GM18867 (cell line): ENCODE measurements at regions not wholly inside any gene's neighbourhood (a gene's known extent, or its start where the extent isn't known, plus 50 kb on each side); places are given as distances from the start of the nearest gene placed in this dataset.

ENCODE experiments used
- ATAC-seq: cut with Tn5 transposase; IDR thresholded peaks from one replicate; pipeline ENCODE4 v1.9.1; 2021; ENCODE audit warnings: mild to moderate bottlenecking, moderate library complexity; ENCODE audit not compliant: unreplicated experiment

DNA sequence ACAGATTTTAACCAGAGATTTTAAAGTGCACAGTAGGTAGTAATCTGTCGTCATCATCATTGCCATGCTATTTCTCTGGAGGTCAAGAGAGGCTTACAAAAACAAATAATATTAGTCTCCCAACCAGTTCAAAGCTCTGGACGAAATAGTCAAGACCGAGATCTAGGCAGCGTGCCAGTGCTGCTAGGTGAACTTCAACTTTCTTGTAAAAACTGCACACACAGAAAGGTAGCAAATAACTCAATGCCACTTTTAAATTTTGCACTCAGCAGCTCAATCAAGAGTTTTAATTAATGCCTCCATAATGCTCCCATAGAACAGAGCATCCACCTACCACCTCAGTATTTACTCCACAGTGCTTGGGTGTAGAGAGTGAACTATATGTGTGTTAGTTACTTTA is 656.8 kb downstream of the IRX1 start:
- ATAC-seq = no peak

DNA sequence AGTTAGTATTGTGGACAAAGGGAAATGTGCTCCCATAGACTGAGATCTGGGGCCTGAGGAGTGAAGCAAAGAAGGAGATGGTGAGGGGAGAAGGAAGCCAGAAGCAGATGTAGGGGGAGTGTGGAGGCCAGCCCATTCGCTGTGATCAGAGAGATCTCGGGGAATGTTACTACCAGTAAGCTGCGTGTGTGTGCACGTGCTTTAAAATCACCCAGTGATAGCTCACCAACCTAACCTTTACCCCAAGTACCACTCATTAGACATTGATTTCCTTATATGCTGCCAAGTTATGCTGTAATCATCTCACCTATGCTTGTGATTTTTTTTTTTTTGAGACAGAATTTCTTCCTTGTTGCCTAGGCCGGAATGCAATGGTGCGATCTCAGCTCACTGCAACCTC is 659.1 kb downstream of the IRX1 start:
- no peak for ATAC-seq

DNA sequence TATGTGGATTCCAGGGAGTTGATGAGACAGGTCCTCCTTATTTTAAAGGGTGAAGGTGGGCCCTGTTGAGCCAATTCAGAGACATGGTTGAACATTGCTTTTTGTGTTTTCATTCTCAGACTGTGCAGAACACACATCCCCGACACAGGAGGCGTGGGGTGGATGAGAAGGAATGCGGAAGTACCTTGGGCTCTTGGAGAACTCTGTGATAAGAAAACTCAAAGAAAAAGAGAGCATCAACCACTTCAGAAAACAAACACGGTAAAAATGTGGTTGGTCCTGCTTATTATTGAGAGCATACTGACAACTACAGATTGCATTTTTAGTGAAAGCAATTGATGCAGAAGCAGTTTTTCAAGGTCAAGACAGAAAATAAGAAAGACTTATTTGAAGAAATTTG is 659.8 kb downstream of the IRX1 start:
- no peak for ATAC-seq

DNA sequence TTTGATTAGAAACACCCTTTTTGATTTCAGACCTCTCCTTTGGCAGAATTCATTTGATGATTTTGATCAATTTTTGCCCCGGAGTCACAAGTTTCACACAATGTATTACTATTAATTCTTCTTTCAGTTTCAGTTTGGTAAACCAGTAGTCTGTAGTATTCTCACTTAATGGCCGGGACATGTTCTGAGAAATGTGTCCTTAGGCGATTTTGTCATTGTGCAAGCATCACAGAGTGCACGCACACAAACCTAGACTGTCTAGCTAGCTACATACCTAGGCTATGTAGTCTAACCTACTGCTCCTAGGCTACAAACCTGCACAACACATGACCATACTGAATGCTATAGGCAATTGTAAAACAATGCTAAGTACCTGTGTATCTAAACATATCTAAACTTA is 662.5 kb downstream of the IRX1 start:
- no peak for ATAC-seq

DNA sequence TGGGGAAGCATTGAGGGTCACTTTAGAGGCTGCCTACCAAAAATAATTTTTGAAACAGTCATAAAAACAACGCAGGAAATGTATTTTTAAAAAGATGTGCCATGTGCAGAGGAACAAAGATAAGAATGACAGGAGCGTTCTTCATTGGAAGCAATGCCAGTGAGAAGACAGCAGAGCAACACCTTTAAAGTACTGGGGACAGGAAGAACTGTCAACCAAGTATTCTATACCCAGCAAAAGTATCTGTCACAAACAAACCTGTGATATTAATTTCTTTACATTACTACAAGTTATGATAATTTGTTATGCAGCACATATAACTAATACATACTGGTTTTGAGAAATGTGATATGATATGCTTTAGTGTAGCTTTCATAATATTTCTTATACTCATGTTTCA is 675.6 kb downstream of the IRX1 start:
- no peak for ATAC-seq

DNA sequence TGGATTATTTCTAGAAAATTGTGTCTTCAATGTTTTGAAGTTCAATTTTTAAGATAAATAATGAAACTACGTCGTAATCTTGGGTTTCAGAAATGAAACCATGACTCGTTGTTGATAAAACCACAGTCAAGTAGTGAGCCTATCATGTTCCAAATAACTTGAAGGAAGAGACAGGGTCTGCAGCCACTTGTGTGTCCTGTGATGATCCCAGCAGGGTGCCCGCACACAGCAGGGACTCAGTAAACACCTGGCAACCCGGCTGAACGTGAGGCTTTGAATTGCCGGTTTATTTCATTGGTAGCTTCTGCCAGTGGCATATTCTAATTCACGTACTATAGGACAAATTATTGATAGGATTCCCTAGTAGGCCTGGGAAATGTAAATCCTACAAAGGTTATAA is 679.6 kb downstream of the IRX1 start:
- no peak for ATAC-seq

DNA sequence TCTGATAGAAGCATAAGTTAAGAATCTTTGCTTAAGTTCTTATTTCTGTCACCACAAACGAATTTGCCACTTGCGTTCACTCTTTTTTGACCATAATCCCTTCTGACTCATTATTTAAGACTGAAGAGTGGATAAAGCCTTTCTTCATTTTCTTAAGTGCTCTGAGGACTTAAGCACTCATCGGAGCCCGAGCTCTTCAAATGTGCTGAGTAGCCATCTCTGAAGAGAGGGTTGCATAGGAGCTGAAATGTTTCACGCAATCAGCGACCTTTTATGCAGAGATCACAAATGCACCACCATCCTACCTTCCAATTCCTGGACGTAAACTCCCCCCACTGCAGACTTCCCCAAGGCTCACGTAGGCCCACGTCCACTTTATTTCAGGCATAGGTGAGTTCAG is 699.2 kb downstream of the IRX1 start:
- no peak for ATAC-seq

DNA sequence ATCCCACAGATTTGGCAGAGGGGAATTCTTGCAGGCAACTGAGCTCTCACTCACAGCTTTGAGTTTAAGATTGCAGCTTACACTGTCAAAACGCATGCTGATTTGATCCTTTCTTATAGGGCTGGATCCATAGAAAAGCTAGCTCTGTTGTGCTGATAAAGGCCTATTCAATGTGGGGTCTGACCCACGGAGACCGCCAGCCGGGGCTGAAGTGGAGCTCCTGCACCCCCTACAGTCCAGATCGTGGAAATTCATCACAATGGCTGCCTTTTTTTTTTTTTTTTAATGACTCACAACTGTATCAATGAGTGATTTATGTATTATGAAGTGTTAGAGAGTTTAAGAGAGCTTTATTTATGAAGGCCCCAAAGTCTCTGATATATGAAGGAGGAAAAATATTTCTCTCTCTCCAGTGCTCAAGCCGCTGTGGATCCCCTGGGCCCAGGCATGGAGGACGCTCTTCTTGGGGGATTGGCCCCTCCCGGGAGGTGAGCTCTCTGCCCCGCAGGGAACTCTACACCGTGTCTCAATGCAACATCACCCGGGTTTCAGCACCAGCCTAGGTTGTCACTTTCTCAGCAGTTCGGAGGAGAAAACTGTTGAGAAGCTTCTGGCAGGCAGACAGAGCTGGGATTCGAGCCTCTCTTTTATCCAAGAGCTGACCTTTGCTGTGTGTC is 700.2 kb downstream of the IRX1 start:
- ATAC-seq = no peak

DNA sequence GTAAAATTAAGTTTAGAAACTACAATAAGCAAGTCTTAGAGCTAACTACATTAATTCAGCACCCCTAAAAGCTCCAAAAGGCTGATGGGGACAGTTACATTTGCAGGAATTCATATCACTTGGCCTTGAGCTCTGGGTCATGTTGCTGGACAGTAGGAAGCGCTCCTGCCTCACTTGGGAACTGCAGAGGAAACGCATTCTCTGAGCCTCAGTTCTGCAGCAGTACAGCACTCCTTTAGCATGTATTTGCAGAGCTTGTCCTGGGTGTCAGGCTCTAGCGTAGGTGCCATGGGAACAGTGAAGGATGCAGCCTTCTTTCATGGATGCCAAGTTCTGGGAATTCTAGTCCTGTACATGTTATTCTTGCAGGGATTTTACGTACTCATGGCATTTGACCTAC is 710.4 kb downstream of the IRX1 start:
- ATAC-seq = no peak

DNA sequence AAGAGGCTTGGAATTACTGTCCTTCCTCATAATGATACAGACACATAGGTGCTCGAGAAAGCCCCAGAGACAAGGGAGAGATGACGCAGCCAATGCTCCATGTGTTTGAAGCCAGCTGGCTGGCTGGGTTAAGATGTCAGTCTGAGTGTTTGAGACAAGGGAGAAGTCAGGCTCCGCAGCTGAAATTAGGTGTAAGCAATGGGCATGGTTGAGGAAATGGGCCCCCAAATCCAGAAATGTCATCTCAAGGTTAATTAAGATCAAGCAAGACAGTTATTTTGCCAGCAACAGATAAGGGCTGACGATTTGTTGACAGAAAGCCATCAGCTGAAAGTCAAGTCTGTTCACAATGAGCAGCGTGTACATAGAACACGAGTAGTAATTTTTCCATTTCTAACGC is 713.4 kb downstream of the IRX1 start:
- no peak for ATAC-seq

DNA sequence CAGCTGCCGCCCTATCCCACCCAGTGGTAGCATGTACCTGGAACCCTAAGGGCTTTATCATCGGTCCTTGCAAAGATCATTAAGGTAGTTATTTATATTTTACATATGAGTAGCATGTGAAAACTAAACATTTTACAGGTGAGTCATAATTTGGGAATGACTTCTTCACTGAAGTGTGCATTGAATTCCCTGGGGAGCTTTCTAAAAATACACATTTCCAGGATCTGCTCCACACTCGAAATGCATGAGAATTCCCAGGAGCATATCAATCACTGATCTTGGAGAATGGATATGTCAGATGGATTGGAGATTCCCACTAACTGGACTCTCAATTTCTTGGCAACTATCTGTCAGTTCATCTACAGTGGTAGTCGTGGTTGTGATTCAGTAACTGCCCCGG is 717.5 kb downstream of the IRX1 start:
- ATAC-seq = no peak

DNA sequence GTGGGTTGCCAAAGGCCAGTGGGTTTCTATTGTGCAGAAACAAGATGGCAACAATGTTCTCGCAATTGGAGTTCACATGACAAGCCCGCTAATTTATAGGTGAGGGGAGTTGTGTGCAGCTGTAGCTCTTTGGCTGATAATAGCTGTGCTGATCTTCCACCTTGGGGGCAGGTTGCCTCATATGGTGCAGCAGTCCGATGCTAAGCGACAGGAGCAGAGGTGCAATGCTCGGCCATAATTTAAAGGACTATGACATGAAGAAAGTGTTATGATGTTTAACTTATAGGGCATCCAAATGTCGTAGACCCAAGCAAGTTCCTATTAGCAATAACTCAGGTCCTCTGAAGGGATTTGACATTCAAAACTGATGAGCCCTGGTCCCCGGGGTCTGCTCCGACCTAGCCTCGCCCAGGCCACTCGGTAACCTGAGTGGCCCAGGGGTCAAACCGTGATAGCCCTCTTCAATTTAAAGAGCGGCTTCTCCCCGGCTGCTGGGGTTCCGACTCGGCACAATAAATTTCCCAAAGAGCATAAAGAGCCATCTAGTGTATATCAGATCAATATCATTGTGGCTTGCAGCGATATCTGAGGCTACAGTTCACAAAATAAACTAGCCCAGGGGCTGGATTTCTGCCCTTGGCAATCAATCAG is 724.0 kb downstream of the IRX1 start:
- ATAC-seq = no peak

DNA sequence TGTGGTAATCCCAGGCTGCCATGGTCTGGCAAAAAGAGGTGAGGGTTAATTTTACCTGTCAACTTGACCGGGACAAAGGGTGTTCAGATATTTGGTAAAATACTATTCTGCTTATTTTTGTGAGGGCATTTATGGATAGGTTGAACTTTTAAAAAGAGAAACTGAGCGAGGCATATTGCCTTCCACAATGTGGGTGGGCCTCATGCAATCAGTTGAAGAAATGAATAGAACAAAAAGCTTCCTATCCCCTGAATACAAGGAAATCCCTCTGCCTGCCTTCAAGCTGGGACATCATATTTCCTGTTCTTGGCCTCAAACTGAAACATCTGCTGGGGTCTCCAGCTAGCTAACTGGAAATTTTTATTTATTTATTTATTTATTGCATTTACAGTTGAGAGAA is 734.7 kb downstream of the IRX1 start:
- ATAC-seq = no peak

DNA sequence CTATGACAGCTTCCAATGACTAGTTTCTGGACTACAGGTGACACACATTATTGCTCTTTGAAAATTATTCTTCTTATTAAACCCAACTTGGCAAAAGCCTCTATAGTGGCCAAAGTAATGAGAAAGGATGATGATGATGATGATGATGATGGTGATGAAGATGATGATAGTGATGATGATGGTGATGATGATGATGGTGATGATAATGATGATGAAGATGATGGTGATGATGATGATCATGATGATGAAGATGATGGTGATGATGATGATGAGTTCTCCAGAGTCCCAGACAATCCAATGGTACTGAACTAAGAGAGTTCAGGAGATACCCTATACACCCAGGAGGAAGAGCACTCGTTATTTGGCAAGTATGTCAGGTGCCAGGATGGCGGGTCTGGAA is 739.4 kb downstream of the IRX1 start:
- no peak for ATAC-seq

DNA sequence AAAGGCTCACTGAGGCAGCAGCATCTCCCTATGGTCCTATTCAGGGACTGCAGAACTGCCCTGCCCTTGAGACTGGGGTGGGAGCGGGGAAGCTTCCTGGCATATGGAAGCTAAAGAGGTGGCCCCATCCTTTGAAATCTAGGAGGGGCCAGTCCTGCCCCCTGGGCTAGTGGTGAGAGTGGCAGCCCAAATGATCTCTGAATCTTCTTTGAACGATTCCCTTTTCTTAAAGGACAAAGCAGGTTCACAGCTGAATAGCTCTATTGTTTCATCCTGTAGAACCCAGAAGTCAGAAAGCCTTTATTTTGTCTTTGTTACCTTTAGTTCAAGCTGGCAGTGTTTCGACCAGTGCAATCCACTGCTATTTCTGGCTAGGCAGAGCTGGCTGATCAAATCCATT is 741.9 kb downstream of the IRX1 start:
- ATAC-seq = no peak

DNA sequence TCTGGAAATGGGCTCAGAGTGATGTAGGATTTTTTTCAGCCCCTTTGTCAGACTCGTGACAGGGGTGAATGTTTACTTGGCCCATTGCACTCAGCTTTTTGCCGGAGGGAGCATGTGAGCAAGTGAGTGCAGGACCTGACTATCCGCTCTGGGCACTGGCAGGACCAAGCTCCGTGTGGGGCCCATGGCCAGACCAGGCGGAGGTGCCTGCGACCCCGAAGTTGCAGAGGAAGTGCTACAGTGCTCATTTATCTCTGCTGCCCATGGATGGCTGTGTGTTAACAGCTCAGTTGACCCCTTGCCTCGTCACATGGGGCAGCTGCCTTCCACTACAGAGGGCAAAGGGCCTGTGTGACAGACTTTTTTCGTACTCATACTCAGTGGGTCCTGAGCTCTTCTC is 744.3 kb downstream of the IRX1 start:
- no peak for ATAC-seq

DNA sequence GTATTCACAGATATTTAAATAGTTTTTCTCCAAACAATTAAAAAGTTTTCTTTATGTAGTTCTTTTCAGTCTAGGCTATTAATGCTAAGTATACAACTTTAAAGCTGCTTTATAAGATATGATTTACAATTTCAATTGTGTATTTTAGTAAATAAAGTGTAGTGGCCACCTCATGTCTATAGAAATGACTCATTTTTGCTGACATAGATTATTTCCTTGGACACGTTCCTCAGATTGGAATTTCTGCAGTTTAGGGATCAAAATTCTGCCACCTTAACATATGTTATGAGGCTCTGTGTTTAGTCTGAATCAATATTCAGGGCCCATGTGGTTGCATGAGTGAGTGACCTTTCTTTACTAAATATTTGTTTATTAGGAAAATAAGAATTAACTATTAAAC is 750.2 kb downstream of the IRX1 start:
- ATAC-seq = no peak

DNA sequence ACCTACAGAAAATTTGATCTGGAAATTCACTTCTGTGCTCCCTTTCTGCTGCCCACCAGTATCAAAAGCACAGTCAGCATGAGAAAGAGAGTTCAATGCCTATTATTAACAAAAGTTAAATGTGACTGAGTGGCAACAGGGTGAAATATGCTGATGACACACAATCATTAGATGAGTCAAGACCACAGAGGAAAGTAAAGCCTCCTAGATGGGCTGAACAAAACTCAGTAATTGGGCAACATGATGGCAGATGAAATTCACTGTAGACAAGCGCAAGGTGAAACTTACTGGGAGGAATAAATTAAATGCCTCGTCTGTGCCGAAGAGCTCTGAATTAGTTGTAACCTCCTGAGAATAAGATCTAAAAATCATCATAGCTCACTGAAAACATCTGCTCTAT is 752.8 kb downstream of the IRX1 start:
- no peak for ATAC-seq

DNA sequence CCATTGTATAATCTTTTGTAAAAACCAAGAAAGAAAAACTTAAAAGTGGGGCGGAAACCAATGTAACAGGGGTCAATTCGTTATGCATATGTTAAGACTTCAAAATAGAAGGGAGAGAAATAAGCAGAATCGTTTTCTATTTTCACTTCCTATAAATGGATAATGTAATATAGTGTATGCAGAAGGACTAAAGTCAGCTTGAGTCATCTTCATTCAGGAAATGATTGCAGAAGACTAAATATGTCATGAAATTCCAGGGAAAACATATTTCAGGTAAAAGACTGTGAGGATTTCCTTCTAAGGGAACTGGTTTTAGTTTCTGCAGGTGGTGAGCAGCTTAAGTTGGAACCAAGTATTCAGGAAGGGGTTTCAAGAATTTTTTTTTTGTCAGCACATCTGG is 753.3 kb downstream of the IRX1 start:
- ATAC-seq = no peak

DNA sequence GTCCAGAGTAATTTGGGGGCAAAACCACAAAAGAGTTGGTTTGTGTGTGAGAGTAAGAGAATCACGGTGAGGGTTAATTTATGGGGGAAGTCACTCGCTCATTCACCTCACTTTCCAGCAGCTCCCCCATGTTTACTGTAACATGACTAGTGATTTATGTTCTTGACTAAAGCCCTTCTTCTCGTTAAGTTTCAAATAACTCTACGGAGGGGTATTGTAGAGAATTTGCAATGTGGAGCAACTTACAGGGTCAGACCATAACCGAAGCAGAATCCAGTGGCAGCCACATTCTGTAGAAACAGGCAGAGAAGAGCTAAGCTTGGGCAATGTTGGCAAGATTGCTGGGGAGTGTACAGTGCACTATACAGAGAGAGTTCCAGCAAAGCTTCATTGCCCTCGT is 760.6 kb downstream of the IRX1 start:
- ATAC-seq = no peak

DNA sequence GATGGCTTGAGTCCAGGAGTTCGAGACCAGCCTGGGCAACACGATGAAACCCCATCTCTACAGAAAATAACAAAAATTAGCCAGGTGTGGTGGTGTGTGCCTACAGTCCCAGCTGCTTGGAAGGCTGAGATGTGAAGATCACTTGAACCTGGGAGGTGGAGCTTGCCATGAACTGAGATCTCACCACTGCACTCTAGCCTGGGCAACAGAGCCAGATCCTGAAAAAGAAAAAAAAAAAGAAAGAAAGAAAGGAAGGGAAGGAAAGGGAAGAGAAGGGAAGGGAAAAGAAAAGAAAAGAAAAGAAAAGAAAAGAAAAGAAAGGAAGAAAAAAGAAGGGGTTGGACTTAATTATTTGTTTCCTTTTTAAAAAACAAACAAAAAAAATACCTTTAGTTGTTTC is 764.2 kb downstream of the IRX1 start:
- ATAC-seq = no peak

DNA sequence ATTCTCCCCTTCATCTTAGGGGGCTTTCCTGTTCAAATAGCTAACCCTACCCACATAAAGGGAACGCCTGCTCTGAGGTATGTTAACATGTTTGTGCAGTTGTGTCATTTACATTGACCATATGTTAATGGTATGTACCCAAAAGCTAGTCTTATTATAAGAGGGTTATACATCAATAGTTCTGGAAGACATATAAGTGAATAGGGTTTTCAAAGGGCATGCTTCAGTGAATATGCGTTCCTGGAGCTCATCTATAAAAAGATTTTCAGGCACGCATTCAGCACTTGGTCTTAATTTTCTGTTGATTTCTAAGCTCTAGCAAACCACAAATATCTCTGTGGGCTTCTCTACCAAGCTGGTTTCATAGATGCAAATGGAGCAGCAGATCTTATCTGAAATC is 766.1 kb downstream of the IRX1 start:
- ATAC-seq = no peak

DNA sequence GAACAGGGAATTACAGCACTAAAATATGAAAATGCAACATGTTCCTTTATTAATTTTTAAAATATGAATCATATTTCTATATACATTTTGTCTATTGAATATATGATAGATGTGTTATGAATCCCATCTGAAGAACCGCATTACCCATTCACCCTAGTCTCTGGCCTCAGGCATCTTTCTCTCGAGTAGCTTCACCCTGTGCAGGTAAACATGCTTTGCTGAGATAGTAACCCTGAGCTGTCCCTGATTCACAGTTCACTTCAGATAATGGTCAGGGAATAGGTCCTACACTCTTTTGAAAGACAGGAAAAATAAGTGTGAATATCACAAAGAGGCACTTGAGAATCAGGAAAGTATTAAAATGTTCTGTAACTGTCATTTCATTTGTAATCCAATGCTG is 766.8 kb downstream of the IRX1 start:
- ATAC-seq = no peak
